HEK293T (cell line): ENCODE measurements at regions not wholly inside any gene's neighbourhood (a gene's known extent, or its start where the extent isn't known, plus 50 kb on each side); places are given as distances from the start of the nearest gene placed in this dataset.

Experiments used
- CTCF ChIA-PET: fragments of 350-600 bp; formaldehyde crosslinking; extraction: SDS; loops from one replicate; lab custom pipeline; 2021; ENCODE audit warnings: antibody characterized with exemption, inconsistent platforms; lab: Yijun Ruan, JAX
- POLR2A ChIA-PET: fragments of 350-600 bp; formaldehyde crosslinking; extraction: SDS; loops from one replicate; lab custom pipeline; 2020; ENCODE audit warnings: antibody characterized with exemption, inconsistent platforms; lab: Yijun Ruan, JAX
- DNase-seq: peaks from one replicate; pipeline ENCODE4 v3.0.0; 2012; ENCODE audit warnings: mixed read lengths; ENCODE audit errors: extremely low spot score
- ARNT ChIP-seq: fragments of 450-650 bp; IDR thresholded peaks from 2 replicates; pipeline ENCODE4 v1.6.1; 2017; ENCODE audit warnings: mild to moderate bottlenecking
- BHLHE40 ChIP-seq: fragments of 450-650 bp; IDR thresholded peaks from 2 replicates; pipeline ENCODE4 v1.6.1; 2016; ENCODE audit warnings: mild to moderate bottlenecking, moderate library complexity, borderline replicate concordance
- CTBP1 ChIP-seq: fragments of 450-650 bp; IDR thresholded peaks from 2 replicates; pipeline ENCODE4 v1.6.1; 2016; ENCODE audit warnings: borderline replicate concordance
- ELF4 ChIP-seq: fragments of 450-650 bp; IDR thresholded peaks from 2 replicates; pipeline ENCODE4 v1.6.1; 2017; ENCODE audit warnings: antibody characterized with exemption
- FOXA1 ChIP-seq: fragments of 450-650 bp; IDR thresholded peaks from 2 replicates; pipeline ENCODE4 v1.6.1; 2016; ENCODE audit warnings: mild to moderate bottlenecking
- FOXK2 ChIP-seq: fragments of 450-650 bp; IDR thresholded peaks from 2 replicates; pipeline ENCODE4 v1.6.1; 2016; ENCODE audit warnings: mild to moderate bottlenecking
- FOXM1 ChIP-seq: fragments of 450-650 bp; IDR thresholded peaks from 2 replicates; pipeline ENCODE4 v1.6.1; 2017; ENCODE audit warnings: mild to moderate bottlenecking, borderline replicate concordance
- HDGF ChIP-seq: fragments of 450-650 bp; IDR thresholded peaks from 2 replicates; pipeline ENCODE4 v1.6.1; 2017; ENCODE audit warnings: antibody characterized with exemption, borderline replicate concordance
- L3MBTL2 ChIP-seq: fragments of 450-650 bp; conservative IDR thresholded peaks from 2 replicates; pipeline ENCODE4 v1.6.1; 2016; ENCODE audit warnings: mild to moderate bottlenecking
- LEF1 ChIP-seq: fragments of 450-650 bp; IDR thresholded peaks from 2 replicates; pipeline ENCODE4 v1.6.1; 2017; ENCODE audit warnings: mild to moderate bottlenecking, borderline replicate concordance
- NFRKB ChIP-seq: fragments of 450-650 bp; IDR thresholded peaks from 2 replicates; pipeline ENCODE4 v1.6.1; 2016; ENCODE audit warnings: mild to moderate bottlenecking, moderate library complexity
- PKNOX1 ChIP-seq: fragments of 450-650 bp; IDR thresholded peaks from 2 replicates; pipeline ENCODE4 v1.6.1; 2016
- SP1 ChIP-seq: fragments of 450-650 bp; IDR thresholded peaks from 2 replicates; pipeline ENCODE4 v1.6.1; 2017
- SUZ12 ChIP-seq: fragments of 450-650 bp; IDR thresholded peaks from 2 replicates; pipeline ENCODE4 v1.6.1; 2016; ENCODE audit warnings: mild to moderate bottlenecking
- TARDBP ChIP-seq: fragments of 450-650 bp; IDR thresholded peaks from 2 replicates; pipeline ENCODE4 v1.6.1; 2016
- ZNF384 ChIP-seq: fragments of 450-650 bp; IDR thresholded peaks from 2 replicates; pipeline ENCODE4 v1.6.1; 2016

- no peak for DNase-seq
- ChIA-PET POLR2A (no interaction called here), CTCF (no interaction called here)
- TF ChIP-seq ELF4 = no peak
- TF ChIP-seq NFRKB = no peak
- no peak for TF ChIP-seq TARDBP
- no peak for TF ChIP-seq BHLHE40
- no peak for TF ChIP-seq FOXA1
- no peak for TF ChIP-seq CTBP1
- TF ChIP-seq FOXK2 = no peak
- no peak for TF ChIP-seq PKNOX1
- TF ChIP-seq L3MBTL2 = no peak
- TF ChIP-seq HDGF = no peak
- no peak for TF ChIP-seq SP1
- no peak for TF ChIP-seq LEF1
Observed at GRCh38 chr3:6600237-6600636, 260.7 kb upstream of the GRM7 start.

GRCh38 chr3:6601374-6601773 is 259.5 kb upstream of the GRM7 start:
- DNase-seq = no peak
- ChIA-PET CTCF (no interaction called here), POLR2A (no interaction called here)
- TF ChIP-seq FOXA1 (no peak), SUZ12 (no peak), LEF1 (no peak), ZNF384 (no peak), BHLHE40 (no peak), TARDBP (no peak), L3MBTL2 (no peak), FOXM1 (no peak), HDGF (no peak), PKNOX1 (no peak), ELF4 (no peak), CTBP1 (no peak), SP1 (no peak), ARNT (no peak)

- ChIA-PET CTCF (no interaction called here), POLR2A (no interaction called here)
- TF ChIP-seq FOXM1 = no peak
- TF ChIP-seq ZNF384 = no peak
- no peak for TF ChIP-seq LEF1
- TF ChIP-seq L3MBTL2 = no peak
- no peak for TF ChIP-seq ELF4
- TF ChIP-seq FOXA1 = no peak
- no peak for TF ChIP-seq TARDBP
- TF ChIP-seq BHLHE40 = no peak
- no peak for TF ChIP-seq SP1
- TF ChIP-seq ARNT = no peak
- TF ChIP-seq HDGF = no peak
- no peak for TF ChIP-seq NFRKB
- TF ChIP-seq PKNOX1 = no peak
- DNase-seq = no peak
Observed at GRCh38 chr3:6602329-6602728, 258.6 kb upstream of the GRM7 start.

- ChIA-PET CTCF (no interaction called here), POLR2A (no interaction called here)
- TF ChIP-seq ARNT (no peak), PKNOX1 (no peak), L3MBTL2 (no peak), BHLHE40 (no peak), ZNF384 (no peak), NFRKB (no peak), FOXK2 (no peak), TARDBP (no peak), SUZ12 (no peak), CTBP1 (no peak), HDGF (no peak)
- no peak for DNase-seq
Observed at GRCh38 chr3:6605227-6605626, 255.7 kb upstream of the GRM7 start.

GRCh38 chr3:6608843-6609242 is 252.1 kb upstream of the GRM7 start:
- TF ChIP-seq NFRKB (no peak), SUZ12 (no peak), FOXM1 (no peak), HDGF (no peak), SP1 (no peak), LEF1 (no peak), ZNF384 (no peak), ARNT (no peak), ELF4 (no peak), L3MBTL2 (no peak), BHLHE40 (no peak), FOXK2 (no peak), TARDBP (no peak), CTBP1 (no peak)
- DNase-seq = no peak
- CTCF ChIA-PET = no interaction called here
- POLR2A ChIA-PET = no interaction called here
